Epithelial cell of esophagus (primary cell): ENCODE measurements at regions not wholly inside any gene's neighbourhood (a gene's known extent, or its start where the extent isn't known, plus 50 kb on each side); places are given as distances from the start of the nearest gene placed in this dataset.
"Not testable (repeated sequence)": the region's sequence is repeated elsewhere in the genome, so short reads cannot be mapped to it uniquely, and the experiment has no call there.

Experiments
- DNase-seq: peaks from one replicate; pipeline ENCODE4 v3.0.0; 2010; ENCODE audit warnings: low read depth
- H3K4me3 ChIP-seq: 2 replicates; pipeline ENCODE4 v1.5.1; 2011; ENCODE audit warnings: mild to moderate bottlenecking, low read length, control low read depth
- TF ChIP-seq, protein P1 (sequence below): IDR thresholded peaks from 2 replicates; pipeline ENCODE4 v1.5.1; 2011; ENCODE audit warnings: low read depth, mild to moderate bottlenecking, low read length, control low read depth, inconsistent platforms; ENCODE audit not compliant: insufficient read depth; ENCODE audit errors: missing control alignments

- TF ChIP-seq, protein P1, sequence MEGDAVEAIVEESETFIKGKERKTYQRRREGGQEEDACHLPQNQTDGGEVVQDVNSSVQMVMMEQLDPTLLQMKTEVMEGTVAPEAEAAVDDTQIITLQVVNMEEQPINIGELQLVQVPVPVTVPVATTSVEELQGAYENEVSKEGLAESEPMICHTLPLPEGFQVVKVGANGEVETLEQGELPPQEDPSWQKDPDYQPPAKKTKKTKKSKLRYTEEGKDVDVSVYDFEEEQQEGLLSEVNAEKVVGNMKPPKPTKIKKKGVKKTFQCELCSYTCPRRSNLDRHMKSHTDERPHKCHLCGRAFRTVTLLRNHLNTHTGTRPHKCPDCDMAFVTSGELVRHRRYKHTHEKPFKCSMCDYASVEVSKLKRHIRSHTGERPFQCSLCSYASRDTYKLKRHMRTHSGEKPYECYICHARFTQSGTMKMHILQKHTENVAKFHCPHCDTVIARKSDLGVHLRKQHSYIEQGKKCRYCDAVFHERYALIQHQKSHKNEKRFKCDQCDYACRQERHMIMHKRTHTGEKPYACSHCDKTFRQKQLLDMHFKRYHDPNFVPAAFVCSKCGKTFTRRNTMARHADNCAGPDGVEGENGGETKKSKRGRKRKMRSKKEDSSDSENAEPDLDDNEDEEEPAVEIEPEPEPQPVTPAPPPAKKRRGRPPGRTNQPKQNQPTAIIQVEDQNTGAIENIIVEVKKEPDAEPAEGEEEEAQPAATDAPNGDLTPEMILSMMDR, result no peak
Measured at GRCh38 chr9:97786341-97786740, 66.7 kb upstream of the FOXE1 start.

DNA sequence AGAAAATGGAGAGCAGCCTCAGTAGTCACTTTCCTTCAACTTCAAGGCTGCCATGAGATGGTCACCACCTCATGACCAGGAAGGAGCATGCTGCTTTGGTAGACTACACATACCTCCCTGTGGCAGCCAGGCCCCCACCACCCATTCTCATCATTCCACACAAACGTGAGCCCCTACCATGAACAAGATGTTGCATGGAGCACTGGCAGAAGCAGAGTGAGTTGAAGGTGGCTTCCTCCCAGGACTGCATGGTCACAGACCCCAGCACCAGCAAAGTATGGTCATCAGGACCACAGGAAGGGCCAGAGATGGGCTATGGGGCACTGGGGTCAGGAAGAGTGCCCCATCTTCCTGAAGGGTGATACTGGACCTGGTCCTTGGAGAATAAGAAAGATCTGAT is 65.5 kb upstream of the FOXE1 start:
- DNase-seq, result no peak
- TF ChIP-seq, protein P1, result no peak
- no peak overlapping the region for H3K4me3 ChIP-seq

More at GRCh38 chr9:97786341-97786740, 66.7 kb upstream of the FOXE1 start:
- DNase-seq, result peak; percentile 76
- peak overlapping the region; percentile 21 for H3K4me3 ChIP-seq

DNA sequence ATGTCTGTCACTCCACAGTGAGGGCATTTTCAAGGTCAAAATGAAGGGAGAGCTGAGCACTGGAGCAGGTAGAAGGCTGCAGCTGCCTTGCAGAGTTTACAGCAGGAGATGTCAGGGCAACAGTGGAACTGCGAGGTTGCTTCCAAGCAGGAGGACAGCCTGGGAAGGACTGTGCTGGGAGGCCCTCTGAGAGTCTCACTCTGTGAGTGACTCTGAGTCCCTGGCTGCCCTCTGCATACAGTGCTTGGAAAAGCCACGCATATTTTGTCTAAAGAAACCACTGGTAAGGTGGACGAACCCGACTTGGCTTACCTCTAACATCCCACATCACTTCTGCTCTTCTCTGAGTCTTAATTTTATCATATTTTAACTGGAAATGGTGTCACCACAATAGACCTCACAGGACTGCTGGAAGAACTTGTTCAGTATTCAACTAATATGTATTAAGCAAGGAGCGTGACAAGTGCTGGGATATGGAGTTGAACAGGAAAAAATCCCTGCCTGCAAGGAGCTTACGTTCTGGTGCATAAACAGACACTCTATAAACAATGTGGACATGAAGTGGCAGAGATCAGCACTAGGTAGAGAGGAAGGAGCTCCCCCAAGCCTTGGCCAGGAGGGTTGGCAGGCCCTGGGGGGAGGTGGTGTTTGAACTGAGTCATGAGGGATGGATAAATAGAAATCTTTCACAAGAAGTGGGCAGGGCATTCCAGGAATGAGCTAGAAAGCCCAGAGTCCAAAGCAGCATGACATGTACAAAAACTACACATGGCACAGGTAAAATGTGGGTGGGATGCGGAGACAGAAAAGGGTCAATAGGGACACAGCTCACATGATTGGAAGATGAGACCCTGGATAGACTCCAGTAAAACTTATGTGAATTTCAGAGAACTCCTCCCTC is 64.0 kb upstream of the FOXE1 start:
- peak; percentile 83 for DNase-seq
- H3K4me3 ChIP-seq, result no peak overlapping the region
- TF ChIP-seq, protein P1, result no peak

DNA sequence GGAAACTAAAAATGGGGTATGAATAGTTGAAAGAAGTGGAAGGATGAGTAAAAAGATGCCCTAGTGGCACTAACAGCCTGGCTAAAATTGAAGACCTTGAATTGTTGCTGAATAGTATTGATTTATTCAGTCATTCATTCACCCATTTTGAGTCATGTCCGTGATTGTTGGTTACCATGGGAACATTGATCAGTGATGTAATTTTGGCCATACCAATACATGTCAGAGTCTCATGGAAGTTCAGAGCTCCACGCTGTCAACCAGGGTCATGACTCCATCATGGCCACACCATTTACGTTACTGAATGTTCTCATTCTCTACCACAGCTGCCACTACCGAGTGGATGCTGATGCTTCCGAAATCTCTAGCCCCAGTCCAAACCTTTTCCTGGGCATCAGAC is 62.5 kb upstream of the FOXE1 start:
- no peak overlapping the region for H3K4me3 ChIP-seq
- DNase-seq, result no peak
- TF ChIP-seq, protein P1, result no peak

DNA sequence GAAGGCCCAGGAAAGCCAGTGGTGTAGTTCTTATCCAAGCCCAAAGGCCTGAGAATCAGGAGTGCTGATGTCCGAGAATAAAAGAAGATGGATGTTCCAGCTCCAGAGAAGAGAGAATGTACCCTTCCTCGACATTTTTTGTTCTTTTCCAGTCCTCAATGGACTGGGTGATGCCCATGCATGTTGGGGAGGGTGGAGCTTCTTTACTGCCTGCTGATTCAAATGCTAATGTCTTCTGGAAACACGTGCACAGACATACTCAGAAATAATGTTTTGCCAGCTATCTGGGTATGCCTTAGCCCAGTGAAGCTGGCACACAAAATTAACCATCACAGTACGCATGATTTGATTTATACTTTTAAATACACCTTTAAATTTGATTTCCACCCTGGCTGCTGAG is 61.5 kb upstream of the FOXE1 start:
- TF ChIP-seq, protein P1, result no peak
- H3K4me3 ChIP-seq, result no peak overlapping the region
- peak; percentile 29 for DNase-seq

DNA sequence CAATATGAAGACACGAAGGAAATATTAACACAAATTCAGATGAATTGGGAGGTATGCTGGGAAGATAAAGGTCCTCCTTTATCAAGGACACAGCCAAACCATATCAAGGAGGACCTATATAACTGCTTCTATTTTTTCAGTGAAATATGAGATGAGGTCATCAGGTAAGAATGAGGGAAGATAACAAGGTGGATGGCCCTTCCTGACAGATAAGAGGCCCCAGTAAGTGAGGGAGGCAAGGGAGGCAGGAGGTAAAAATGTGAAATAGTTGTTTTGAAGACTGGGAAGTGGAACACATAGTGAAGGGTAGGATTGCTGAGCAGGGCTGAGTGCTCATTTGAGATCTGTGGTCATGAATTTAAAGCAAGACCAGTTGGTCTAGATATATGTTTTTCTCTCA is 60.0 kb upstream of the FOXE1 start:
- H3K4me3 ChIP-seq, result no peak overlapping the region
- TF ChIP-seq, protein P1, result no peak
- no peak for DNase-seq

- no peak for DNase-seq
- no peak overlapping the region for H3K4me3 ChIP-seq
- TF ChIP-seq, protein P1, result no peak
Measured at GRCh38 chr9:97794666-97795065, 58.4 kb upstream of the FOXE1 start.

DNA sequence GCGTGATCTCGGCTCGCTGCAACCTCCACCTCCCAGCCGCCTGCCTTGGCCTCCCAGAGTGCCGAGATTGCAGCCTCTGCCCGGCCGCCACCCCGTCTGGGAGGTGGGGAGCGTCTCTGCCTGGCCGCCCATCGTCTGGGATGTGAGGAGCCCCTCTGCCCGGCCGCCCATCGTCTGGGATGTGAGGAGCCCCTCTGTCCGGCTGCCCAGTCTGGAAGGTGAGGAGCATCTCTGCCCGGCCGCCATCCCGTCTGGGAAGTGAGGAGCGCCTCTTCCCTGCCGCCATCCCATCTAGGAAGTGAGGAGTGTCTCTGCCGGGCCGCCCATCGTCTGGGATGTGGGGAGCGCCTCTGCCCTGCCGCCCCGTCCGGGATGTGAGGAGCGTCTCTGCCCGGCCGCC is 56.9 kb upstream of the FOXE1 start:
- not testable (repeated sequence) for DNase-seq, H3K4me3 ChIP-seq
